ENCODE measurements at regions not wholly inside any gene's neighbourhood (a gene's known extent, or its start where the extent isn't known, plus 50 kb on each side); places are given as distances from the start of the nearest gene placed in this dataset.

- no peak overlapping the region for H3K4me2 ChIP-seq (ENCODE audit: insufficient read depth, low read length)
- H2AFZ ChIP-seq (ENCODE audit: low read depth, low read length) = no peak overlapping the region
- H3K9ac ChIP-seq (replicated peaks; ENCODE audit: extremely low read depth, insufficient read depth, low read length) = no peak overlapping the region
- dilution Hi-C loops (cut with MboI; ENCODE audit: extremely low pct_ligation_motif_present, low sequenced_read_pairs) = no loop called here
- H3K4me3 ChIP-seq (replicated peaks in 1 of 3; ENCODE audit: insufficient read depth in 1 of 3, low read depth in 1 of 3, low read length in 3 of 3) = no peak overlapping the region
- ChIA-PET CTCF (no interaction called here), POLR2A (no interaction called here)
- H3K9me3 ChIP-seq (replicated peaks; ENCODE audit: control insufficient read depth, insufficient read depth, low read length) = no peaks in the 10 kb centered on the region
- TF ChIP-seq EZH2 (IDR thresholded peaks at IDR 0.05; ENCODE audit: borderline replicate concordance, low read depth, low read length, severe bottlenecking) = no peak
- no peak for TF ChIP-seq GATA2 (IDR thresholded peaks at IDR 0.05; ENCODE audit: insufficient read depth, insufficient read length, low read depth, low read length)
- no peak for TF ChIP-seq POLR2A (IDR thresholded peaks at IDR 0.05; ENCODE audit: low read depth, low read length)
- TF ChIP-seq MAX (IDR thresholded peaks at IDR 0.05; ENCODE audit: insufficient read depth, insufficient read length) = no peak
- TF ChIP-seq JUN (IDR thresholded peaks at IDR 0.05; ENCODE audit: borderline replicate concordance, insufficient read depth, insufficient read length, low read depth) = no peak
- intact Hi-C loops (cut with micrococcal nuclease) = no loop called here
- no peaks in the 10 kb centered on the region for H4K20me1 ChIP-seq (replicated peaks; ENCODE audit: control insufficient read depth, extremely low read depth, insufficient read depth, low read length)
- no peaks in the 10 kb centered on the region for H3K9me1 ChIP-seq (replicated peaks; ENCODE audit: control insufficient read depth, extremely low read depth, insufficient read depth, low read length)
- H3K79me2 ChIP-seq (ENCODE audit: control insufficient read depth, insufficient read depth, low read length) = no peaks in the 10 kb centered on the region
- H3K36me3 ChIP-seq (ENCODE audit: control insufficient read depth in 2 of 2, extremely low read depth in 1 of 2, insufficient read depth in 2 of 2, low read length in 2 of 2) = no peaks in the 10 kb centered on the region
- no TSS peak for BruUV-seq (replicated peaks)
- FAIRE-seq (no peak), DNase-seq (ENCODE audit: low read depth, low spot score) (no peak)
- no peaks in the 10 kb centered on the region for H3K4me1 ChIP-seq (ENCODE audit: control insufficient read depth, extremely low read depth, insufficient read depth, low read length)
- no peaks in the 10 kb centered on the region for H3K27me3 ChIP-seq (ENCODE audit: control insufficient read depth in 2 of 2, insufficient read depth in 2 of 2, low read length in 2 of 2)
- H3K27ac ChIP-seq (ENCODE audit: insufficient read depth, low read depth, low read length) = no peak overlapping the region
Measured at GRCh38 chr10:83179371-83179770, 959.9 kb upstream of the GHITM start.

- no peaks in the 10 kb centered on the region for H3K36me3 ChIP-seq (ENCODE audit: control insufficient read depth in 2 of 2, extremely low read depth in 1 of 2, insufficient read depth in 2 of 2, low read length in 2 of 2)
- no peak overlapping the region for H3K4me2 ChIP-seq (ENCODE audit: insufficient read depth, low read length)
- CTCF ChIA-PET = no interaction called here
- H3K27me3 ChIP-seq (ENCODE audit: control insufficient read depth in 2 of 2, insufficient read depth in 2 of 2, low read length in 2 of 2) = no peaks in the 10 kb centered on the region
- dilution Hi-C loops (cut with MboI; ENCODE audit: extremely low pct_ligation_motif_present, low sequenced_read_pairs) = no loop called here
- H3K79me2 ChIP-seq (ENCODE audit: control insufficient read depth, insufficient read depth, low read length) = no peaks in the 10 kb centered on the region
- BruUV-seq (replicated peaks) = no TSS peak
- H3K9me3 ChIP-seq (replicated peaks; ENCODE audit: control insufficient read depth, insufficient read depth, low read length) = no peaks in the 10 kb centered on the region
- no peaks in the 10 kb centered on the region for H3K9me1 ChIP-seq (replicated peaks; ENCODE audit: control insufficient read depth, extremely low read depth, insufficient read depth, low read length)
- DNase-seq (ENCODE audit: low read depth, low spot score) (no peak), FAIRE-seq (no peak)
- H2AFZ ChIP-seq (ENCODE audit: low read depth, low read length) = no peak overlapping the region
- no peak overlapping the region for H3K4me3 ChIP-seq (replicated peaks in 1 of 3; ENCODE audit: insufficient read depth in 1 of 3, low read depth in 1 of 3, low read length in 3 of 3)
- H3K4me1 ChIP-seq (ENCODE audit: control insufficient read depth, extremely low read depth, insufficient read depth, low read length) = no peaks in the 10 kb centered on the region
- intact Hi-C loops (cut with micrococcal nuclease) = no loop called here
- no peaks in the 10 kb centered on the region for H4K20me1 ChIP-seq (replicated peaks; ENCODE audit: control insufficient read depth, extremely low read depth, insufficient read depth, low read length)
- POLR2A ChIA-PET = no interaction called here
- no peak overlapping the region for H3K9ac ChIP-seq (replicated peaks; ENCODE audit: extremely low read depth, insufficient read depth, low read length)
- no peak for TF ChIP-seq MAX (IDR thresholded peaks at IDR 0.05; ENCODE audit: insufficient read depth, insufficient read length)
- TF ChIP-seq GATA2 (IDR thresholded peaks at IDR 0.05; ENCODE audit: insufficient read depth, insufficient read length, low read depth, low read length) = no peak
- no peak for TF ChIP-seq FOS (IDR thresholded peaks at IDR 0.05; ENCODE audit: borderline replicate concordance, insufficient read depth, low read length)
- TF ChIP-seq, protein P1, sequence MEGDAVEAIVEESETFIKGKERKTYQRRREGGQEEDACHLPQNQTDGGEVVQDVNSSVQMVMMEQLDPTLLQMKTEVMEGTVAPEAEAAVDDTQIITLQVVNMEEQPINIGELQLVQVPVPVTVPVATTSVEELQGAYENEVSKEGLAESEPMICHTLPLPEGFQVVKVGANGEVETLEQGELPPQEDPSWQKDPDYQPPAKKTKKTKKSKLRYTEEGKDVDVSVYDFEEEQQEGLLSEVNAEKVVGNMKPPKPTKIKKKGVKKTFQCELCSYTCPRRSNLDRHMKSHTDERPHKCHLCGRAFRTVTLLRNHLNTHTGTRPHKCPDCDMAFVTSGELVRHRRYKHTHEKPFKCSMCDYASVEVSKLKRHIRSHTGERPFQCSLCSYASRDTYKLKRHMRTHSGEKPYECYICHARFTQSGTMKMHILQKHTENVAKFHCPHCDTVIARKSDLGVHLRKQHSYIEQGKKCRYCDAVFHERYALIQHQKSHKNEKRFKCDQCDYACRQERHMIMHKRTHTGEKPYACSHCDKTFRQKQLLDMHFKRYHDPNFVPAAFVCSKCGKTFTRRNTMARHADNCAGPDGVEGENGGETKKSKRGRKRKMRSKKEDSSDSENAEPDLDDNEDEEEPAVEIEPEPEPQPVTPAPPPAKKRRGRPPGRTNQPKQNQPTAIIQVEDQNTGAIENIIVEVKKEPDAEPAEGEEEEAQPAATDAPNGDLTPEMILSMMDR (IDR thresholded peaks at IDR 0.05; ENCODE audit: extremely low read depth in 1 of 2, insufficient read depth in 1 of 2, low read depth in 1 of 2, low read length in 2 of 2) = no peak
- no peak for TF ChIP-seq EZH2 (IDR thresholded peaks at IDR 0.05; ENCODE audit: borderline replicate concordance, low read depth, low read length, severe bottlenecking)
- TF ChIP-seq POLR2A (IDR thresholded peaks at IDR 0.05; ENCODE audit: low read depth, low read length) = no peak
- no peak for TF ChIP-seq JUN (IDR thresholded peaks at IDR 0.05; ENCODE audit: borderline replicate concordance, insufficient read depth, insufficient read length, low read depth)
- TF ChIP-seq POLR2AphosphoS5 (IDR thresholded peaks at IDR 0.05; ENCODE audit: insufficient read depth, low read depth, low read length) = no peak
- no peak for TF ChIP-seq MYC (IDR thresholded peaks at IDR 0.05; ENCODE audit: low read depth, low read length)
- no peak overlapping the region for H3K27ac ChIP-seq (ENCODE audit: insufficient read depth, low read depth, low read length)
Measured at GRCh38 chr10:83182076-83182475, 957.2 kb upstream of the GHITM start.

Data from endothelial cell of umbilical vein (primary cell).